Neural cell (in vitro differentiated cells): ENCODE measurements at regions not wholly inside any gene's neighbourhood (a gene's known extent, or its start where the extent isn't known, plus 50 kb on each side); places are given as distances from the start of the nearest gene placed in this dataset.

Source experiments
- H2AFZ ChIP-seq: fragments of 200-600, 300-800 bp; sonication (generic), shearing (Covaris generic); 2 replicates; pipeline ENCODE4 v1.6.0; 2014; ENCODE audit warnings: low read depth, mild to moderate bottlenecking, antibody characterized with exemption, low read length, moderate library complexity
- H3F3A ChIP-seq: fragments of 200-600 bp; shearing (Covaris generic); 2 replicates; pipeline ENCODE4 v1.6.1; 2016; ENCODE audit warnings: mild to moderate bottlenecking, moderate library complexity, mixed read lengths, antibody characterized with exemption, low read length; ENCODE audit not compliant: insufficient read depth, poor library complexity, severe bottlenecking
- H3K27ac ChIP-seq: fragments of 200-600, 300-800 bp; sonication (generic), shearing (Covaris generic); 2 replicates; pipeline ENCODE4 v1.5.1; 2014; ENCODE audit warnings: mild to moderate bottlenecking, low read length, moderate library complexity
- H3K27me3 ChIP-seq: fragments of 300-800, 200-600 bp; sonication (generic), shearing (Covaris generic); 2 replicates; pipeline ENCODE4 v1.6.0; 2014; ENCODE audit warnings: mild to moderate bottlenecking, low read depth, low read length, moderate library complexity; ENCODE audit not compliant: insufficient read depth
- H3K36me3 ChIP-seq: fragments of 300-800, 200-600 bp; sonication (generic), shearing (Covaris generic); 2 replicates; pipeline ENCODE4 v1.5.1; 2014; ENCODE audit warnings: mild to moderate bottlenecking, antibody characterized with exemption, low read length, moderate library complexity; ENCODE audit not compliant: insufficient read depth
- H3K4me2 ChIP-seq: fragments of 300-800, 200-600 bp; sonication (generic), shearing (Covaris generic); 2 replicates; pipeline ENCODE4 v1.6.0; 2014; ENCODE audit warnings: mild to moderate bottlenecking, low read length
- H3K4me3 ChIP-seq: fragments of 300-800, 200-600 bp; sonication (generic), shearing (Covaris generic); 2 replicates; pipeline ENCODE4 v1.5.1; 2014; ENCODE audit warnings: mild to moderate bottlenecking, low read length, moderate library complexity
- H3K79me2 ChIP-seq: fragments of 200-600 bp; shearing (Covaris generic); replicated peaks from 2 replicates; pipeline ENCODE4 v1.6.0; 2014; ENCODE audit warnings: mild to moderate bottlenecking, low read length, moderate library complexity; ENCODE audit not compliant: insufficient read depth
- H3K9ac ChIP-seq: fragments of 300-800, 200-600 bp; sonication (generic), shearing (Covaris generic); 2 replicates; pipeline ENCODE4 v1.6.1; 2016; ENCODE audit warnings: mild to moderate bottlenecking, low read length, mixed read lengths
- H3K9me2 ChIP-seq: fragments of 200-600 bp; shearing (Covaris generic); 2 replicates; pipeline ENCODE4 v1.6.1; 2016; ENCODE audit warnings: mild to moderate bottlenecking, low read length, mixed read lengths; ENCODE audit not compliant: insufficient read depth
- H3K9me3 ChIP-seq: fragments of 200-600, 300-800 bp; sonication (generic), shearing (Covaris generic); 2 replicates; pipeline ENCODE4 v1.6.1; 2016; ENCODE audit warnings: mild to moderate bottlenecking, mixed run types, low read length, moderate library complexity, mixed read lengths
- H4K20me1 ChIP-seq: fragments of 200-600 bp; shearing (Covaris generic); 2 replicates; pipeline ENCODE4 v1.6.1; 2016; ENCODE audit warnings: mild to moderate bottlenecking, mixed run types; ENCODE audit not compliant: insufficient read depth
- CTCF ChIP-seq: fragments of 450-650 bp; IDR thresholded peaks from 2 replicates; pipeline ENCODE4 v1.5.1; 2014; ENCODE audit warnings: antibody characterized with exemption, mild to moderate bottlenecking, moderate library complexity; ENCODE audit not compliant: poor library complexity, severe bottlenecking
- EP300 ChIP-seq: fragments of 450-650 bp; conservative IDR thresholded peaks from 2 replicates; pipeline ENCODE4 v1.6.1; 2014; ENCODE audit warnings: antibody characterized with exemption, mild to moderate bottlenecking, moderate library complexity; ENCODE audit not compliant: poor library complexity, severe bottlenecking
- EZH2 ChIP-seq: fragments of 200-600, 300-800 bp; shearing (Covaris generic), sonication (generic); IDR thresholded peaks from 2 replicates; pipeline ENCODE4 v1.6.1; 2014; ENCODE audit warnings: antibody characterized with exemption, low read length, borderline replicate concordance, mild to moderate bottlenecking; ENCODE audit not compliant: insufficient read depth, poor library complexity, severe bottlenecking
- MXI1 ChIP-seq: fragments of 450-650 bp; conservative IDR thresholded peaks from 2 replicates; pipeline ENCODE4 v1.6.1; 2014; ENCODE audit warnings: antibody characterized with exemption, mild to moderate bottlenecking; ENCODE audit not compliant: poor library complexity, severe bottlenecking
- POLR2AphosphoS5 ChIP-seq: IDR thresholded peaks from 2 replicates; pipeline ENCODE4 v1.6.1; 2012
- RAD21 ChIP-seq: fragments of 450-650 bp; conservative IDR thresholded peaks from 2 replicates; pipeline ENCODE4 v1.6.1; 2014; ENCODE audit warnings: antibody characterized with exemption, mild to moderate bottlenecking, moderate library complexity
- REST ChIP-seq: IDR thresholded peaks from 2 replicates; pipeline ENCODE4 v1.6.1; 2012; ENCODE audit warnings: borderline replicate concordance
- SMC3 ChIP-seq: fragments of 450-650 bp; conservative IDR thresholded peaks from 2 replicates; pipeline ENCODE4 v1.6.1; 2014; ENCODE audit warnings: antibody characterized with exemption, mild to moderate bottlenecking, moderate library complexity; ENCODE audit not compliant: poor library complexity
- TAF1 ChIP-seq: IDR thresholded peaks from 2 replicates; pipeline ENCODE4 v1.6.1; 2012; ENCODE audit warnings: low read depth

GRCh38 chr13:40261336-40261735 lies 405.1 kb downstream of the FOXO1 start:
- Histone ChIP-seq H3K36me3 (no peaks in the 10 kb centered on the region), H3K9ac (no peak overlapping the region), H3K27me3 (no peaks in the 10 kb centered on the region), H3K9me2 (peaks cover 3% of the 10 kb centered on the region), H3K4me3 (no peak overlapping the region), H4K20me1 (no peaks in the 10 kb centered on the region), H3K79me2 (no peaks in the 10 kb centered on the region), H2AFZ (no peak overlapping the region), H3K9me3 (no peaks in the 10 kb centered on the region), H3K27ac (no peak overlapping the region), H3K4me2 (no peak overlapping the region), H3F3A (no peaks in the 10 kb centered on the region)
- TF ChIP-seq EZH2 (no peak), EP300 (no peak), RAD21 (no peak), REST (no peak), CTCF (no peak), TAF1 (no peak), SMC3 (no peak), MXI1 (no peak), POLR2AphosphoS5 (no peak)

GRCh38 chr13:40261947-40262346 lies 404.5 kb downstream of the FOXO1 start:
- Histone ChIP-seq H3K79me2 (no peaks in the 10 kb centered on the region), H3K9me3 (no peaks in the 10 kb centered on the region), H3K27me3 (no peaks in the 10 kb centered on the region), H3K9me2 (peaks cover 3% of the 10 kb centered on the region), H3F3A (no peaks in the 10 kb centered on the region), H3K36me3 (no peaks in the 10 kb centered on the region), H2AFZ (no peak overlapping the region), H4K20me1 (no peaks in the 10 kb centered on the region), H3K4me2 (no peak overlapping the region), H3K9ac (no peak overlapping the region), H3K4me3 (no peak overlapping the region), H3K27ac (no peak overlapping the region)
- TF ChIP-seq REST: no peak
- TF ChIP-seq MXI1: no peak
- TF ChIP-seq TAF1: no peak
- no peak for TF ChIP-seq EP300
- TF ChIP-seq POLR2AphosphoS5: no peak
- TF ChIP-seq SMC3: no peak
- no peak for TF ChIP-seq CTCF
